Natural killer cell (primary cell): ENCODE measurements at regions not wholly inside any gene's neighbourhood (a gene's known extent, or its start where the extent isn't known, plus 50 kb on each side); places are given as distances from the start of the nearest gene placed in this dataset.
"Not testable (repeated sequence)": the region's sequence is repeated elsewhere in the genome, so short reads cannot be mapped to it uniquely, and the experiment has no call there.

Experiments
- ATAC-seq, 3 donors: fragments of 150-1000 bp in 2 of 3; fragments of 200-7000 bp in 1 of 3; cut with Tn5 transposase; 1 replicate in 1 of 3; 2 replicates in 2 of 3; pipeline ENCODE4 v1.10.0; 2021; ENCODE audit warnings: mild to moderate bottlenecking in 2 of 3, moderate library complexity in 2 of 3
- DNase-seq, 2 donors: peaks; one replicate each; pipeline versions ENCODE4 v3.0.0 to v3.0.0-alpha.2; 2013 to 2021; ENCODE audit warnings: mixed read lengths in 1 of 2
- H3K27ac ChIP-seq: one replicate; pipeline ENCODE4 v1.5.1; 2013; ENCODE audit warnings: mild to moderate bottlenecking, low read length
- H3K27me3 ChIP-seq: one replicate; pipeline ENCODE4 v1.6.1; 2013; ENCODE audit warnings: low read length; ENCODE audit not compliant: control insufficient read depth, insufficient read depth
- H3K36me3 ChIP-seq: one replicate; pipeline ENCODE4 v1.6.1; 2013; ENCODE audit warnings: low read length; ENCODE audit not compliant: control insufficient read depth, insufficient read depth
- H3K4me1 ChIP-seq: one replicate; pipeline ENCODE4 v1.6.1; 2013; ENCODE audit warnings: low read length; ENCODE audit not compliant: control insufficient read depth, insufficient read depth
- H3K4me3 ChIP-seq: one replicate; pipeline ENCODE4 v1.5.1; 2013; ENCODE audit warnings: low read length
- H3K9me3 ChIP-seq: one replicate; pipeline ENCODE4 v1.6.1; 2013; ENCODE audit warnings: low read length; ENCODE audit not compliant: control insufficient read depth, insufficient read depth
- H3K27ac Mint-ChIP-seq, 2 donors: one replicate each; pipeline ENCODE4 v1.8.0; 2022; ENCODE audit warnings: mild to moderate bottlenecking in 2 of 2, mixed read lengths in 2 of 2, moderate library complexity in 1 of 2
- H3K27me3 Mint-ChIP-seq, 2 donors: one replicate each; pipeline ENCODE4 v1.8.0; 2022; ENCODE audit warnings: low read depth in 2 of 2, mixed read lengths in 2 of 2
- H3K36me3 Mint-ChIP-seq: one replicate; pipeline ENCODE4 v1.8.0; 2022; ENCODE audit warnings: mixed read lengths
- H3K4me1 Mint-ChIP-seq, 2 donors: one replicate each; pipeline ENCODE4 v1.8.0; 2022; ENCODE audit warnings: mixed read lengths in 2 of 2
- H3K4me3 Mint-ChIP-seq: one replicate; pipeline ENCODE4 v1.8.0; 2022; ENCODE audit warnings: mild to moderate bottlenecking, moderate library complexity, mixed read lengths
- H3K9me3 Mint-ChIP-seq, 2 donors: one replicate each; pipeline ENCODE4 v1.8.0; 2022; ENCODE audit warnings: mixed read lengths in 2 of 2
- WGBS: methylation state at CpG from one replicate; pipeline ENCODE4 v1.1.7; 2013; ENCODE audit warnings: missing lambda C conversion rate; ENCODE audit not compliant: insufficient coverage; 5-methylcytosine and 5-hydroxymethylcytosine counted together
- intact Hi-C: fragments of 100-400 bp; cut with micrococcal nuclease; formaldehyde crosslinking; loops from one replicate; pipeline ENCODE4 v1.14.2; 2022
- TF ChIP-seq, protein P1 (sequence below): fragments of 200-600 bp; IDR thresholded peaks from one replicate; pipeline ENCODE4 v1.8.0; 2022; ENCODE audit warnings: antibody characterized with exemption

GRCh38 chr15:84401891-84402840 is 166.6 kb downstream of the GOLGA6L4 start:
- H3K9me3 ChIP-seq, H3K4me1 ChIP-seq, H3K4me3 Mint-ChIP-seq, H3K27me3 Mint-ChIP-seq, H3K4me3 ChIP-seq, H3K4me1 Mint-ChIP-seq, H3K36me3 Mint-ChIP-seq, DNase-seq, H3K27me3 ChIP-seq, H3K9me3 Mint-ChIP-seq, H3K36me3 ChIP-seq, H3K27ac Mint-ChIP-seq, intact Hi-C loops, ATAC-seq, H3K27ac ChIP-seq: not testable (repeated sequence)
- WGBS: 93% methylated on average over 12 of the region's 14 CpGs

- Histone ChIP-seq H3K27me3 (no peaks in the 10 kb centered on the region), H3K9me3 (no peaks in the 10 kb centered on the region), H3K27ac (no peak overlapping the region), H3K36me3 (no peaks in the 10 kb centered on the region), H3K4me3 (no peak overlapping the region), H3K4me1 (no peaks in the 10 kb centered on the region)
- 84% methylated on average over 21 of the region's 21 CpGs for WGBS
- Mint-ChIP-seq H3K36me3 (no peaks in the 10 kb centered on the region), H3K27me3 (no peaks in the 10 kb centered on the region), H3K9me3 (no peaks in the 10 kb centered on the region), H3K4me3 (no peak overlapping the region), H3K27ac (no peak overlapping the region), H3K4me1 (no peaks in the 10 kb centered on the region)
- intact Hi-C loops: no loop called here
- TF ChIP-seq, protein P1, sequence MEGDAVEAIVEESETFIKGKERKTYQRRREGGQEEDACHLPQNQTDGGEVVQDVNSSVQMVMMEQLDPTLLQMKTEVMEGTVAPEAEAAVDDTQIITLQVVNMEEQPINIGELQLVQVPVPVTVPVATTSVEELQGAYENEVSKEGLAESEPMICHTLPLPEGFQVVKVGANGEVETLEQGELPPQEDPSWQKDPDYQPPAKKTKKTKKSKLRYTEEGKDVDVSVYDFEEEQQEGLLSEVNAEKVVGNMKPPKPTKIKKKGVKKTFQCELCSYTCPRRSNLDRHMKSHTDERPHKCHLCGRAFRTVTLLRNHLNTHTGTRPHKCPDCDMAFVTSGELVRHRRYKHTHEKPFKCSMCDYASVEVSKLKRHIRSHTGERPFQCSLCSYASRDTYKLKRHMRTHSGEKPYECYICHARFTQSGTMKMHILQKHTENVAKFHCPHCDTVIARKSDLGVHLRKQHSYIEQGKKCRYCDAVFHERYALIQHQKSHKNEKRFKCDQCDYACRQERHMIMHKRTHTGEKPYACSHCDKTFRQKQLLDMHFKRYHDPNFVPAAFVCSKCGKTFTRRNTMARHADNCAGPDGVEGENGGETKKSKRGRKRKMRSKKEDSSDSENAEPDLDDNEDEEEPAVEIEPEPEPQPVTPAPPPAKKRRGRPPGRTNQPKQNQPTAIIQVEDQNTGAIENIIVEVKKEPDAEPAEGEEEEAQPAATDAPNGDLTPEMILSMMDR: no peak
- DNase-seq (no peak), ATAC-seq (no peak)
These were observed 167.5 kb downstream of the GOLGA6L4 start for GRCh38 chr15:84402856-84403608.

- H3K9me3 ChIP-seq, ATAC-seq, DNase-seq, H3K36me3 Mint-ChIP-seq, H3K4me3 ChIP-seq, H3K4me3 Mint-ChIP-seq, H3K27me3 Mint-ChIP-seq, intact Hi-C loops, H3K27ac Mint-ChIP-seq, H3K4me1 ChIP-seq, H3K27ac ChIP-seq, H3K27me3 ChIP-seq, H3K9me3 Mint-ChIP-seq, H3K36me3 ChIP-seq, H3K4me1 Mint-ChIP-seq: not testable (repeated sequence)
- WGBS: 71% methylated on average over 2 of the region's 4 CpGs
These were observed 173.8 kb downstream of the GOLGA6L4 start for GRCh38 chr15:84409357-84409756.

GRCh38 chr15:84421513-84422181 is 179.2 kb upstream of the ZSCAN2 start:
- H3K36me3 ChIP-seq, H3K4me1 Mint-ChIP-seq, H3K36me3 Mint-ChIP-seq, H3K4me3 Mint-ChIP-seq, H3K9me3 ChIP-seq, H3K27me3 ChIP-seq, intact Hi-C loops, H3K27me3 Mint-ChIP-seq, H3K27ac ChIP-seq, H3K27ac Mint-ChIP-seq, ATAC-seq, H3K4me3 ChIP-seq, H3K9me3 Mint-ChIP-seq, H3K4me1 ChIP-seq, DNase-seq: not testable (repeated sequence)
- WGBS: no CpG with 5 or more reads among the region's 55 CpGs

DNA sequence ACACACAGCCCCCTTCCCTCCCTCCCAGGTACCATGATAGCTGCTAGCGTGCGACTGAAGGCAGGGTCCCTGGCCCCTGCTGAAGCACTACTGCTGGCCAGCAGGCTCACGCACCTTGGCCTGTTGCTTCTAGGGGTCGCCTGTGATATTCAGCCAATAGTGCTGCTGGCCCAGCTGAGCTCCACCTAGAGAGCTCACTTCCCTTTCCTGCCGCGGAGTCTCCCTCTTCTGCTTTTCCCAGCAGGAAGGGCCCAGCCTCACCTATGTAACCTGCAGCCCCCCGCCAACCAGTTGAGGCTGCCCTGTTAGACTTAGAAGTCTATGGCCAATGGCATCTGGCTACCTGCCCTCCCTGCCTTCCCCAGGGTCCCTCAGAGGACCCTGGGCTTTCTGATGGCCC is 175.5 kb upstream of the ZSCAN2 start:
- H3K36me3 Mint-ChIP-seq, H3K9me3 Mint-ChIP-seq, ATAC-seq, H3K27ac Mint-ChIP-seq, DNase-seq, H3K27me3 Mint-ChIP-seq, H3K4me1 Mint-ChIP-seq, intact Hi-C loops, H3K9me3 ChIP-seq, H3K4me3 ChIP-seq, H3K27ac ChIP-seq, H3K27me3 ChIP-seq, H3K36me3 ChIP-seq, H3K4me3 Mint-ChIP-seq, H3K4me1 ChIP-seq: not testable (repeated sequence)
- WGBS: 96% methylated on average over 2 of the region's 7 CpGs

DNA sequence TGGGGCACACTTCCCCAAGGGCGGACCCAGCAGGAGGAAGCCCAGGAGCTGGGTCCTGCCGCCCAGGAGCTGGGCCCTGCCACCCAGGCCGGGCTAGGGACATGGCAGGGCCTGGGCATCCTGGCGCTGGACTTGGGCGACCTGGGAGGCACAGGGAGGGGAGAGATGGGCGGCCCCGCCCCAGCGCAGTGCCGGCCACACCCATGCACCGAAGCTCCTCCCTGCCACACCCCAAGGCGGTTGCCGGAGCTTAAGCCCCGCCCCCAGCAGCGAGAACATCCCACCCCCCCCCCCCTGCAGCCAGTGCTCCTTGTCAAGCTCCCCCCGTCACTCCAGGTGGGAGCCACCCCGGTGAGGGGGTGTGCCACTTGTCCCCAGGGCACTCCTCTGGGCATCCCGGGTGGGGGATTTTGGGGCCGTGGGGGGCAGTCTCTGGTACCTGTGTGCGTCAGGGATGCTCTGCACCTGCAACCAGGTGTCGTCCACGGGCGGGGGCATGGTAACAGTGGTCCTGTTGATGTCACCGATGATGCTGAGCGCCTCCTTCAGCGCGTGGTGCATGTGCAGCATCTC is 127.4 kb upstream of the ZSCAN2 start:
- intact Hi-C loops, H3K27ac ChIP-seq: not testable (repeated sequence)

More for the DNA sequence above, 127.4 kb upstream of the ZSCAN2 start:
- not testable (repeated sequence) for H3K36me3 Mint-ChIP-seq, H3K4me3 ChIP-seq, H3K9me3 Mint-ChIP-seq, H3K4me1 Mint-ChIP-seq, H3K4me3 Mint-ChIP-seq, H3K4me1 ChIP-seq, H3K9me3 ChIP-seq, H3K36me3 ChIP-seq, H3K27me3 ChIP-seq, H3K27ac Mint-ChIP-seq, DNase-seq, H3K27me3 Mint-ChIP-seq
- WGBS: no CpG with 5 or more reads among the region's 26 CpGs
- ATAC-seq: peak in 1 of 3 donors; percentile 14
